Fibroblast of lung (primary cell): ENCODE measurements at regions not wholly inside any gene's neighbourhood (a gene's known extent, or its start where the extent isn't known, plus 50 kb on each side); places are given as distances from the start of the nearest gene placed in this dataset.

Experiments used
- DNase-seq, 2 donors: peaks; one replicate each; pipeline versions ENCODE4 v3.0.0 to v3.0.0-alpha.2; 2010; ENCODE audit warnings: low read depth in 2 of 2
- H2AFZ ChIP-seq: 2 replicates; pipeline ENCODE4 v1.5.1; 2012; ENCODE audit warnings: low read length, control low read depth, inconsistent platforms
- H3K27ac ChIP-seq: 2 replicates; pipeline ENCODE4 v1.5.1; 2011; ENCODE audit warnings: low read length, control low read depth; ENCODE audit not compliant: insufficient read depth
- H3K27me3 ChIP-seq: 2 replicates; pipeline ENCODE4 v1.5.1; 2011; ENCODE audit warnings: mild to moderate bottlenecking, low read length; ENCODE audit not compliant: control insufficient read depth, insufficient read depth
- H3K36me3 ChIP-seq: 2 replicates; pipeline ENCODE4 v1.5.1; 2011; ENCODE audit warnings: low read length; ENCODE audit not compliant: control insufficient read depth, insufficient read depth
- H3K4me1 ChIP-seq: 2 replicates; pipeline ENCODE4 v1.5.1; 2011; ENCODE audit warnings: low read length; ENCODE audit not compliant: control insufficient read depth, insufficient read depth; ENCODE audit errors: extremely low read depth
- H3K4me2 ChIP-seq: 2 replicates; pipeline ENCODE4 v1.5.1; 2011; ENCODE audit warnings: low read length, control low read depth; ENCODE audit not compliant: insufficient read depth; ENCODE audit errors: extremely low read depth
- H3K4me3 ChIP-seq, 4 experiments: fragments of 200-600 bp in 1 of 4; sonication (generic) in 1 of 4; replicated peaks in 1 of 4; 2 replicates each; pipeline ENCODE4 v1.5.1; 2011 to 2016; ENCODE audit warnings: low read length in 4 of 4, low read depth in 3 of 4, mild to moderate bottlenecking in 3 of 4, control low read depth in 2 of 4, inconsistent platforms in 1 of 4, mixed read lengths in 1 of 4; ENCODE audit not compliant: insufficient read depth in 1 of 4; ENCODE audit errors: control extremely low read depth in 1 of 4
- H3K79me2 ChIP-seq: 2 replicates; pipeline ENCODE4 v1.5.1; 2012; ENCODE audit warnings: mild to moderate bottlenecking, low read length, inconsistent platforms; ENCODE audit not compliant: control insufficient read depth, insufficient read depth
- H3K9ac ChIP-seq: 2 replicates; pipeline ENCODE4 v1.5.1; 2011; ENCODE audit warnings: mild to moderate bottlenecking, low read length, control low read depth; ENCODE audit not compliant: insufficient read depth
- H3K9me3 ChIP-seq: 2 replicates; pipeline ENCODE4 v1.5.1; 2012; ENCODE audit warnings: low read depth, low read length; ENCODE audit not compliant: control insufficient read depth, insufficient read depth
- H4K20me1 ChIP-seq: 2 replicates; pipeline ENCODE4 v1.5.1; 2011; ENCODE audit warnings: low read length; ENCODE audit not compliant: control insufficient read depth, insufficient read depth; ENCODE audit errors: extremely low read depth
- EZH2 ChIP-seq: IDR thresholded peaks from 2 replicates; pipeline ENCODE4 v1.5.1; 2012; ENCODE audit warnings: low read length, control low read depth, mild to moderate bottlenecking; ENCODE audit errors: missing control alignments
- TF ChIP-seq, protein P1 (sequence below), 2 donors: IDR thresholded peaks in 1 of 2; conservative IDR thresholded peaks in 1 of 2; 1 replicate in 1 of 2; 2 replicates in 1 of 2; pipeline ENCODE4 v1.5.1; 2011 to 2012; ENCODE audit warnings: low read length in 2 of 2, control low read depth in 1 of 2, inconsistent platforms in 1 of 2, low read depth in 1 of 2, mild to moderate bottlenecking in 1 of 2

DNA sequence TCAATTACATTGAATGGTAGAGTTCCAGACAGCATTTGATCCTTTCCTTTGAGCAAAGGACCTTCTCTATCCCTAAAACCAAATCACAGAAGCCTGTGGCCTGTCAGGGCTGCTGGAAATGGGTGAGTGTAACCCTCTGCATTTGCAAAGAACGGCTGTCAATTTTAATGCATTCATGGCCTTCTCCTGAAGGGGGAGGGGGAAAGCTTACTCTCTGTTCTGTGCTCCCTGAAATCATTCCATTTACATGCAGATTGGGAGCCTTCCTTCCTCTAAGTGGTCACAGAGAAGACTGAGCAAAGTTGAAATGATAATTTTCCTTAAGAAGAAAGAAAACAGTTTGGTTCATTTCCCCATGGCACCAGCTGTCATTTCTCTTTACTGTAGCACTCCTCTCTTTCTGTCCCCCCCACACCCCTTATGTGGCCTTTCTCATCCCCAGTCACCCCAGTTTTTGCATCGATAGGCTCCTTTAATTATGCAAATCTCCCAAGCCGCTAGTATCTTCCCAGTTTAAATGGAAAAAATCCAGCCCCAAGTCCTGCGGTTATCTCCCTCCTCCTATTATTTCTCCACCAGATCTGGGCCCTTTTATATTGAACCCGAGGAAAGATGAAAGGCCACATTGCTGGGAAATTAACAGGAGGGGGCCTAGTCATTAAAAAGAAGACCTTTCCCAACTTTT, 109.4 kb upstream of the KIRREL3 start:
- Histone ChIP-seq H3K79me2 (no peaks in the 10 kb centered on the region), H3K4me3 (no peak overlapping the region), H3K4me1 (no peaks in the 10 kb centered on the region), H3K9me3 (no peaks in the 10 kb centered on the region), H4K20me1 (no peaks in the 10 kb centered on the region), H3K27ac (no peak overlapping the region), H3K36me3 (no peaks in the 10 kb centered on the region), H2AFZ (no peak overlapping the region), H3K4me2 (no peak overlapping the region), H3K9ac (no peak overlapping the region), H3K27me3 (no peaks in the 10 kb centered on the region)
- no peak for DNase-seq
- no peak for TF ChIP-seq EZH2
- TF ChIP-seq, protein P1, sequence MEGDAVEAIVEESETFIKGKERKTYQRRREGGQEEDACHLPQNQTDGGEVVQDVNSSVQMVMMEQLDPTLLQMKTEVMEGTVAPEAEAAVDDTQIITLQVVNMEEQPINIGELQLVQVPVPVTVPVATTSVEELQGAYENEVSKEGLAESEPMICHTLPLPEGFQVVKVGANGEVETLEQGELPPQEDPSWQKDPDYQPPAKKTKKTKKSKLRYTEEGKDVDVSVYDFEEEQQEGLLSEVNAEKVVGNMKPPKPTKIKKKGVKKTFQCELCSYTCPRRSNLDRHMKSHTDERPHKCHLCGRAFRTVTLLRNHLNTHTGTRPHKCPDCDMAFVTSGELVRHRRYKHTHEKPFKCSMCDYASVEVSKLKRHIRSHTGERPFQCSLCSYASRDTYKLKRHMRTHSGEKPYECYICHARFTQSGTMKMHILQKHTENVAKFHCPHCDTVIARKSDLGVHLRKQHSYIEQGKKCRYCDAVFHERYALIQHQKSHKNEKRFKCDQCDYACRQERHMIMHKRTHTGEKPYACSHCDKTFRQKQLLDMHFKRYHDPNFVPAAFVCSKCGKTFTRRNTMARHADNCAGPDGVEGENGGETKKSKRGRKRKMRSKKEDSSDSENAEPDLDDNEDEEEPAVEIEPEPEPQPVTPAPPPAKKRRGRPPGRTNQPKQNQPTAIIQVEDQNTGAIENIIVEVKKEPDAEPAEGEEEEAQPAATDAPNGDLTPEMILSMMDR (conservative IDR thresholded peaks at IDR 0.05 in 1 of 2, IDR thresholded peaks at IDR 0.05 in 1 of 2; ENCODE audit: low read depth in 1 of 2, low read length in 2 of 2) = no peak

DNA sequence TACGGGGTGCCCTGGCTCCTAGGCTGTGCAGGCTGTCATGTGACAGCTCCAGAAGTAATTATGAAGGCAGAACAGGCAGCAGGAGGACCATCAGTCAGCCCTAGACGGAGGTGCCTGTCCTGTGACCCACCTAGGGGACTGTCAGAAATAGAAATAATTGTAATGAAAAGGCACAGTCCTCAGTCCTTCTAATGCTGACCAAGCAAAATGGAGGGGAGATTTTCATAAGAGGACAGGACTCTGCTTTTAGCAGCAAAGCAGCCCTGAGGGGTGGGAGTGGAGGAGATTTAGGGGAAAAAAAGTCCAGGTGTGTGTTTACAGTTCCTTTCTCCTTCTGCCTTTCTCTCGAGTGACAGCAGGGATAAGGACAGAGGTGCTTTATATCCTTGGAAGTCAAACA, 108.3 kb upstream of the KIRREL3 start:
- Histone ChIP-seq H3K27me3 (no peaks in the 10 kb centered on the region), H3K4me3 (no peak overlapping the region), H2AFZ (no peak overlapping the region), H4K20me1 (no peaks in the 10 kb centered on the region), H3K4me1 (no peaks in the 10 kb centered on the region), H3K9me3 (no peaks in the 10 kb centered on the region), H3K79me2 (no peaks in the 10 kb centered on the region), H3K36me3 (no peaks in the 10 kb centered on the region), H3K9ac (no peak overlapping the region), H3K27ac (no peak overlapping the region), H3K4me2 (no peak overlapping the region)
- no peak for DNase-seq
- TF ChIP-seq, protein P1 (conservative IDR thresholded peaks at IDR 0.05 in 1 of 2, IDR thresholded peaks at IDR 0.05 in 1 of 2; ENCODE audit: low read depth in 1 of 2, low read length in 2 of 2) = no peak
- TF ChIP-seq EZH2 = no peak

DNA sequence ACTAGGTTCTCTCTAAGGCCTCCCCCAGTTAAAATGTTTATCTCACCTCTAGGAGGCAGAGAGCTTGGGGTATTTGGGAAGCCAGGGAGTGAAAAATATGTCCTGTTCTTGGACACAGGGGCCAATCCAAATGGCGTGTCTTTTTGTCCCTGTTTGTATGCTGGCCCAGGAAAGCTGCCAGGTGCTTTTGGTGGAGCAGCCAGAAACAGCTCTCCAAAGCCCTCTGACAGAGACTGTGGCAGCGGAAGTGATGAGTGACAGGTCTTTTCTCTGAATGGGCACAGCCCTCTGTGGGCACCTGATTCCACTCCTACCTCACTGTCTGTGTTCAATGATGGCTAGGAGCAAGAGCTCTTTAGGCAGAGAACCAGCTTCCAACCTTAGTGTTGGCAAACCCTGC, 106.4 kb upstream of the KIRREL3 start:
- H3K36me3 ChIP-seq = no peaks in the 10 kb centered on the region
- H3K27me3 ChIP-seq = no peaks in the 10 kb centered on the region
- H3K4me2 ChIP-seq = no peak overlapping the region
- no peak for DNase-seq
- no peak overlapping the region for H2AFZ ChIP-seq
- H3K9ac ChIP-seq = no peak overlapping the region
- no peak overlapping the region for H3K4me3 ChIP-seq
- TF ChIP-seq, protein P1 (conservative IDR thresholded peaks at IDR 0.05 in 1 of 2, IDR thresholded peaks at IDR 0.05 in 1 of 2; ENCODE audit: low read depth in 1 of 2, low read length in 2 of 2) = no peak
- TF ChIP-seq EZH2 = no peak
- no peaks in the 10 kb centered on the region for H3K4me1 ChIP-seq
- no peaks in the 10 kb centered on the region for H4K20me1 ChIP-seq
- H3K27ac ChIP-seq = no peak overlapping the region
- H3K9me3 ChIP-seq = no peaks in the 10 kb centered on the region
- H3K79me2 ChIP-seq = no peaks in the 10 kb centered on the region
